PC-9 (cell line): ENCODE measurements at regions not wholly inside any gene's neighbourhood (a gene's known extent, or its start where the extent isn't known, plus 50 kb on each side); places are given as distances from the start of the nearest gene placed in this dataset.

Experiments
- BruUV-seq: library from RNA; stranded (reverse); fragments of 400-500 nt; replicated peaks from 2 replicates; lab custom pipeline; 2021; lab: Mats Ljungman, UMichigan
- CTCF ChIA-PET: fragments of 300-600 bp; sonication (Branson Sonifier 250); formaldehyde crosslinking; loops from one replicate; lab custom pipeline; 2022; ENCODE audit warnings: antibody characterized with exemption; lab: Charles Lee
- POLR2A ChIA-PET: fragments of 300-600 bp; sonication (Branson Sonifier 250); formaldehyde crosslinking; loops from one replicate; lab custom pipeline; 2022; ENCODE audit warnings: antibody characterized with exemption; ENCODE audit not compliant: unreplicated experiment; lab: Charles Lee
- DNase-seq, 2 experiments: peaks; one replicate each; pipeline versions ENCODE4 v3.0.0 to v3.0.0-alpha.2; 2015 to 2022; ENCODE audit warnings: mixed read lengths in 1 of 2
- H2AFZ ChIP-seq: fragments of 200-600 bp; sonication (generic); 2 replicates; pipeline ENCODE4 v1.8.1; 2017; ENCODE audit warnings: antibody characterized with exemption
- H3F3A ChIP-seq: fragments of 200-600 bp; sonication (generic); 2 replicates; pipeline ENCODE4 v1.8.1; 2017; ENCODE audit warnings: antibody characterized with exemption, mild to moderate bottlenecking, low read depth; ENCODE audit not compliant: insufficient read depth
- H3K27ac ChIP-seq: fragments of 200-600 bp; sonication (generic); 2 replicates; pipeline ENCODE4 v1.6.1; 2016; ENCODE audit warnings: mixed run types
- H3K27me3 ChIP-seq: fragments of 200-600 bp; sonication (generic); 2 replicates; pipeline ENCODE4 v1.6.1; 2016; ENCODE audit warnings: low read depth, mixed run types; ENCODE audit not compliant: insufficient read depth
- H3K36me3 ChIP-seq: fragments of 200-600 bp; sonication (generic); 2 replicates; pipeline ENCODE4 v1.6.1; 2016; ENCODE audit warnings: low read depth, mixed run types
- H3K4me1 ChIP-seq: fragments of 200-600 bp; sonication (generic); replicated peaks from 2 replicates; pipeline ENCODE4 v1.6.1; 2016; ENCODE audit warnings: mixed run types; ENCODE audit not compliant: insufficient read depth
- H3K4me2 ChIP-seq: fragments of 200-600 bp; sonication (generic); 2 replicates; pipeline ENCODE4 v1.6.1; 2017; ENCODE audit warnings: mixed run types
- H3K4me3 ChIP-seq: fragments of 200-600 bp; sonication (generic); 2 replicates; pipeline ENCODE4 v1.6.1; 2016; ENCODE audit warnings: mixed run types
- H3K79me2 ChIP-seq: fragments of 200-600 bp; sonication (generic); 2 replicates; pipeline ENCODE4 v1.6.1; 2017; ENCODE audit warnings: low read depth, mixed run types
- H3K9me2 ChIP-seq: fragments of 200-600 bp; sonication (generic); 2 replicates; pipeline ENCODE4 v1.8.1; 2017; ENCODE audit warnings: mild to moderate bottlenecking; ENCODE audit not compliant: insufficient read depth
- H3K9me3 ChIP-seq: fragments of 200-600 bp; sonication (generic); 2 replicates; pipeline ENCODE4 v1.8.1; 2016; ENCODE audit warnings: low read depth; ENCODE audit not compliant: insufficient read depth
- H4K20me1 ChIP-seq: fragments of 200-600 bp; sonication (generic); 2 replicates; pipeline ENCODE4 v1.8.1; 2017; ENCODE audit not compliant: insufficient read depth
- EZH2 ChIP-seq: fragments of 200-600 bp; sonication (generic); IDR thresholded peaks from 2 replicates; pipeline ENCODE4 v1.8.0; 2017; ENCODE audit warnings: antibody characterized with exemption, low read depth
- intact Hi-C: fragments of 100-400 bp; cut with micrococcal nuclease; formaldehyde crosslinking; loops from one replicate; pipeline ENCODE4 v1.10.0; 2022; ENCODE audit not compliant: unreplicated experiment
- TF ChIP-seq, protein P1 (sequence below): fragments of 200-600 bp; sonication (generic); conservative IDR thresholded peaks from 2 replicates; pipeline ENCODE4 v1.6.1; 2017; ENCODE audit warnings: mixed run types, antibody characterized with exemption, mild to moderate bottlenecking, moderate library complexity

GRCh38 chr13:33531484-33531883, 245.9 kb upstream of the STARD13 start:
- no peak overlapping the region for H3K4me3 ChIP-seq
- CTCF ChIA-PET, result no interaction called here

DNA sequence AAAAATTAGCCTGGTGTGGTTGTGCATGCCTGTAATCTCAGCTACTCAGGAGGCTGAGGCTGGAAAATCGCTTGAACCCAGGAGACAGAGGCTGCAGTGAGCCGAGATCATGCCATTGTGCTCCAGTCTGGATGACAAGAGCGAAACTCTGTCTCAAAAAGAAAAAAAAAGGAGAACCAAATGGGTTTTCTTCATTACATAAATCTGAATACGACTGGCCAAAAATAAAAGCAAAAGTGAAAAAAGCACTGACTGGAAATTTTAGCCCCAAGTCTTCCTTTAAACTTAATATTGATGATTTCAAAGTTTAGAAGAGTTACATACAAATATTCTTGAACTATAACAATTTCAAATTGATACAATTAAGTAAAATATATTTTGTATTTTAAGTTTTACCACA, 249.5 kb upstream of the STARD13 start:
- POLR2A ChIA-PET, result no interaction called here
- intact Hi-C loops, result no loop called here
- no peaks in the 10 kb centered on the region for H3K9me2 ChIP-seq
- DNase-seq, result no peak
- CTCF ChIA-PET, result no interaction called here
- no peaks in the 10 kb centered on the region for H3F3A ChIP-seq
- H3K27ac ChIP-seq, result no peak overlapping the region
- H3K36me3 ChIP-seq, result no peaks in the 10 kb centered on the region
- H2AFZ ChIP-seq, result no peak overlapping the region
- H4K20me1 ChIP-seq, result no peaks in the 10 kb centered on the region
- TF ChIP-seq EZH2, result no peak
- TF ChIP-seq, protein P1, sequence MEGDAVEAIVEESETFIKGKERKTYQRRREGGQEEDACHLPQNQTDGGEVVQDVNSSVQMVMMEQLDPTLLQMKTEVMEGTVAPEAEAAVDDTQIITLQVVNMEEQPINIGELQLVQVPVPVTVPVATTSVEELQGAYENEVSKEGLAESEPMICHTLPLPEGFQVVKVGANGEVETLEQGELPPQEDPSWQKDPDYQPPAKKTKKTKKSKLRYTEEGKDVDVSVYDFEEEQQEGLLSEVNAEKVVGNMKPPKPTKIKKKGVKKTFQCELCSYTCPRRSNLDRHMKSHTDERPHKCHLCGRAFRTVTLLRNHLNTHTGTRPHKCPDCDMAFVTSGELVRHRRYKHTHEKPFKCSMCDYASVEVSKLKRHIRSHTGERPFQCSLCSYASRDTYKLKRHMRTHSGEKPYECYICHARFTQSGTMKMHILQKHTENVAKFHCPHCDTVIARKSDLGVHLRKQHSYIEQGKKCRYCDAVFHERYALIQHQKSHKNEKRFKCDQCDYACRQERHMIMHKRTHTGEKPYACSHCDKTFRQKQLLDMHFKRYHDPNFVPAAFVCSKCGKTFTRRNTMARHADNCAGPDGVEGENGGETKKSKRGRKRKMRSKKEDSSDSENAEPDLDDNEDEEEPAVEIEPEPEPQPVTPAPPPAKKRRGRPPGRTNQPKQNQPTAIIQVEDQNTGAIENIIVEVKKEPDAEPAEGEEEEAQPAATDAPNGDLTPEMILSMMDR, result no peak
- no peaks in the 10 kb centered on the region for H3K79me2 ChIP-seq
- H3K27me3 ChIP-seq, result no peaks in the 10 kb centered on the region
- H3K4me2 ChIP-seq, result no peak overlapping the region
- H3K9me3 ChIP-seq, result no peaks in the 10 kb centered on the region
- no TSS peak for BruUV-seq
- no peak overlapping the region for H3K4me3 ChIP-seq
- H3K4me1 ChIP-seq, result no peaks in the 10 kb centered on the region

More at GRCh38 chr13:33531484-33531883, 245.9 kb upstream of the STARD13 start:
- no peaks in the 10 kb centered on the region for H3K9me2 ChIP-seq
- no peaks in the 10 kb centered on the region for H3K9me3 ChIP-seq
- H2AFZ ChIP-seq, result no peak overlapping the region
- H3F3A ChIP-seq, result no peaks in the 10 kb centered on the region
- no peaks in the 10 kb centered on the region for H3K27me3 ChIP-seq
- TF ChIP-seq, protein P1, result no peak
- no peak for TF ChIP-seq EZH2
- intact Hi-C loops, result no loop called here
- H3K4me2 ChIP-seq, result no peak overlapping the region
- no peaks in the 10 kb centered on the region for H3K4me1 ChIP-seq
- DNase-seq, result no peak
- POLR2A ChIA-PET, result no interaction called here
- no peaks in the 10 kb centered on the region for H3K36me3 ChIP-seq
- no TSS peak for BruUV-seq
- no peak overlapping the region for H3K27ac ChIP-seq
- no peaks in the 10 kb centered on the region for H4K20me1 ChIP-seq
- H3K79me2 ChIP-seq, result no peaks in the 10 kb centered on the region

GRCh38 chr13:33536601-33537000, 251.0 kb upstream of the STARD13 start:
- Histone ChIP-seq H3K4me1 (peaks cover 11% of the 10 kb centered on the region), H3K79me2 (no peaks in the 10 kb centered on the region), H3K4me3 (no peak overlapping the region), H3K9me3 (no peaks in the 10 kb centered on the region), H3K27ac (no peak overlapping the region), H2AFZ (no peak overlapping the region), H4K20me1 (no peaks in the 10 kb centered on the region), H3F3A (peaks cover 10% of the 10 kb centered on the region), H3K27me3 (no peaks in the 10 kb centered on the region), H3K9me2 (no peaks in the 10 kb centered on the region), H3K4me2 (no peak overlapping the region), H3K36me3 (no peaks in the 10 kb centered on the region)
- TF ChIP-seq, protein P1, result no peak
- no peak for TF ChIP-seq EZH2
- ChIA-PET POLR2A (no interaction called here), CTCF (no interaction called here)
- BruUV-seq, result no TSS peak
- intact Hi-C loops, result no loop called here
- no peak for DNase-seq
